CD4-positive, alpha-beta T cell (primary cell): ENCODE measurements at regions not wholly inside any gene's neighbourhood (a gene's known extent, or its start where the extent isn't known, plus 50 kb on each side); places are given as distances from the start of the nearest gene placed in this dataset.

ENCODE experiments used
- ATAC-seq: fragments of 200-7000 bp; cut with Tn5 transposase; one replicate; pipeline ENCODE4 v1.10.0; 2022; ENCODE audit warnings: mild to moderate bottlenecking; ENCODE audit not compliant: poor library complexity
- CTCF ChIA-PET: fragments of 350-600 bp; sonication (Branson Sonifier 250); formaldehyde crosslinking; loops from one replicate; lab custom pipeline; 2021; ENCODE audit warnings: antibody characterized with exemption, inconsistent platforms; lab: Charles Lee
- POLR2A ChIA-PET: fragments of 350-600 bp; sonication (Branson Sonifier 250); formaldehyde crosslinking; loops from one replicate; lab custom pipeline; 2021; ENCODE audit warnings: antibody characterized with exemption, inconsistent platforms; lab: Charles Lee
- DNase-seq, 14 experiments: peaks; one replicate each; pipeline ENCODE4 v3.0.0-alpha.2; 2013 to 2020; ENCODE audit warnings: mixed read lengths in 2 of 14
- H3K27ac ChIP-seq, 2 donors: one replicate each; pipeline versions ENCODE4 v1.5.1 to v1.7.0; 2013; ENCODE audit warnings: low read length in 2 of 2, low read depth in 1 of 2, mild to moderate bottlenecking in 1 of 2
- H3K27me3 ChIP-seq, 2 experiments: 1 replicate in 1 of 2; 2 replicates in 1 of 2; pipeline versions ENCODE4 v1.6.1 to v1.7.0; 2013; ENCODE audit warnings: low read length in 2 of 2, control low read depth in 1 of 2, mild to moderate bottlenecking in 1 of 2, moderate library complexity in 1 of 2; ENCODE audit not compliant: insufficient read depth in 2 of 2, control insufficient read depth in 1 of 2
- H3K36me3 ChIP-seq: one replicate; pipeline ENCODE4 v1.6.1; 2013; ENCODE audit warnings: low read length, control low read depth; ENCODE audit not compliant: insufficient read depth
- H3K4me1 ChIP-seq: one replicate; pipeline ENCODE4 v1.6.1; 2013; ENCODE audit warnings: low read length, control low read depth; ENCODE audit not compliant: insufficient read depth
- H3K4me3 ChIP-seq: one replicate; pipeline ENCODE4 v1.5.1; 2013; ENCODE audit warnings: mild to moderate bottlenecking, low read length, moderate library complexity
- H3K9me3 ChIP-seq, 2 experiments: 1 replicate in 1 of 2; 2 replicates in 1 of 2; pipeline versions ENCODE4 v1.6.1 to v1.7.0; 2013; ENCODE audit warnings: low read length in 2 of 2, mild to moderate bottlenecking in 2 of 2, control low read depth in 1 of 2, moderate library complexity in 1 of 2; ENCODE audit not compliant: control insufficient read depth in 1 of 2, insufficient read depth in 1 of 2
- H3K27ac Mint-ChIP-seq: one replicate; pipeline ENCODE4 v1.8.0; 2020; ENCODE audit warnings: mixed read lengths
- H3K27me3 Mint-ChIP-seq: one replicate; pipeline ENCODE4 v1.8.0; 2021; ENCODE audit warnings: mixed read lengths
- H3K36me3 Mint-ChIP-seq: one replicate; pipeline ENCODE4 v1.8.0; 2021; ENCODE audit warnings: low read depth, mixed read lengths
- H3K4me1 Mint-ChIP-seq: one replicate; pipeline ENCODE4 v1.8.0; 2021; ENCODE audit warnings: low read depth, mixed read lengths
- H3K4me3 Mint-ChIP-seq: one replicate; pipeline ENCODE4 v1.8.0; 2020; ENCODE audit warnings: mild to moderate bottlenecking, mixed read lengths
- H3K9me3 Mint-ChIP-seq: one replicate; pipeline ENCODE4 v1.8.0; 2020; ENCODE audit warnings: mixed read lengths
- CTCF ChIP-seq: fragments of 200-600 bp; IDR thresholded peaks from one replicate; pipeline ENCODE4 v1.8.0; 2022; ENCODE audit warnings: antibody characterized with exemption, mild to moderate bottlenecking
- intact Hi-C, 2 experiments: fragments of 100-400 bp; cut with DNase I in 1 of 2; cut with micrococcal nuclease in 1 of 2; formaldehyde crosslinking; loops; one replicate each; pipeline versions ENCODE4 v1.15.1 to v1.9.0; 2023 to 2025; cut with DNase I, micrococcal nuclease

- peaks cover 27% of the 10 kb centered on the region for H3K27me3 Mint-ChIP-seq
- intact Hi-C loops, result no loop called here
- H3K4me1 Mint-ChIP-seq, result no peaks in the 10 kb centered on the region
- Histone ChIP-seq H3K9me3 (no peaks in the 10 kb centered on the region), H3K4me1 (no peaks in the 10 kb centered on the region), H3K4me3 (no peak overlapping the region), H3K27me3 (peaks cover 0 to 7% of the 10 kb centered on the region in 2 experiments), H3K27ac (no peak overlapping the region), H3K36me3 (no peaks in the 10 kb centered on the region)
- no peaks in the 10 kb centered on the region for H3K9me3 Mint-ChIP-seq
- no peak for TF ChIP-seq CTCF
- no peaks in the 10 kb centered on the region for H3K36me3 Mint-ChIP-seq
- ChIA-PET CTCF (no interaction called here), POLR2A (no interaction called here)
- ATAC-seq (no peak), DNase-seq (no peak)
- no peak overlapping the region for H3K4me3 Mint-ChIP-seq
- H3K27ac Mint-ChIP-seq, result no peak overlapping the region
These were observed 207.9 kb downstream of the PTPRU start for GRCh38 chr1:29444081-29444715.

GRCh38 chr1:29441916-29442668 lies 205.8 kb downstream of the PTPRU start:
- no peaks in the 10 kb centered on the region for H3K4me1 Mint-ChIP-seq
- no peak overlapping the region for H3K4me3 Mint-ChIP-seq
- Histone ChIP-seq H3K27me3 (peaks cover 0 to 11% of the 10 kb centered on the region in 2 experiments), H3K9me3 (no peaks in the 10 kb centered on the region), H3K4me3 (no peak overlapping the region), H3K4me1 (no peaks in the 10 kb centered on the region), H3K27ac (no peak overlapping the region), H3K36me3 (no peaks in the 10 kb centered on the region)
- no peaks in the 10 kb centered on the region for H3K9me3 Mint-ChIP-seq
- H3K36me3 Mint-ChIP-seq, result no peaks in the 10 kb centered on the region
- ATAC-seq (no peak), DNase-seq (no peak)
- CTCF ChIA-PET, result no interaction called here
- POLR2A ChIA-PET, result no interaction called here
- H3K27me3 Mint-ChIP-seq, result peaks cover 43% of the 10 kb centered on the region
- no peak overlapping the region for H3K27ac Mint-ChIP-seq
- no peak for TF ChIP-seq CTCF
- intact Hi-C loops, result no loop called here

- H3K27ac ChIP-seq, result no peak overlapping the region
- H3K36me3 ChIP-seq, result no peaks in the 10 kb centered on the region
- Mint-ChIP-seq H3K27me3 (peaks cover 41% of the 10 kb centered on the region), H3K9me3 (no peaks in the 10 kb centered on the region), H3K27ac (no peak overlapping the region), H3K36me3 (no peaks in the 10 kb centered on the region), H3K4me1 (no peaks in the 10 kb centered on the region), H3K4me3 (no peak overlapping the region)
- no peak for DNase-seq
- H3K9me3 ChIP-seq, result no peaks in the 10 kb centered on the region
- intact Hi-C loops, result no loop called here
- ChIA-PET CTCF (no interaction called here), POLR2A (no interaction called here)
- TF ChIP-seq CTCF, result no peak
- H3K4me1 ChIP-seq, result no peaks in the 10 kb centered on the region
- H3K4me3 ChIP-seq, result no peak overlapping the region
- peaks cover 0 to 10% of the 10 kb centered on the region in 2 experiments for H3K27me3 ChIP-seq
- ATAC-seq, result no peak
These were observed 203.3 kb downstream of the PTPRU start for GRCh38 chr1:29439615-29440014.
